ENCODE measurements at regions not wholly inside any gene's neighbourhood (a gene's known extent, or its start where the extent isn't known, plus 50 kb on each side); places are given as distances from the start of the nearest gene placed in this dataset.

GRCh38 chr14:101373690-101374295, 187.5 kb upstream of the DIO3 start:
- TF ChIP-seq POLR2AphosphoS5 (IDR thresholded peaks at IDR 0.05; ENCODE audit: low read depth, low read length), result no peak
- TF ChIP-seq, protein P1, sequence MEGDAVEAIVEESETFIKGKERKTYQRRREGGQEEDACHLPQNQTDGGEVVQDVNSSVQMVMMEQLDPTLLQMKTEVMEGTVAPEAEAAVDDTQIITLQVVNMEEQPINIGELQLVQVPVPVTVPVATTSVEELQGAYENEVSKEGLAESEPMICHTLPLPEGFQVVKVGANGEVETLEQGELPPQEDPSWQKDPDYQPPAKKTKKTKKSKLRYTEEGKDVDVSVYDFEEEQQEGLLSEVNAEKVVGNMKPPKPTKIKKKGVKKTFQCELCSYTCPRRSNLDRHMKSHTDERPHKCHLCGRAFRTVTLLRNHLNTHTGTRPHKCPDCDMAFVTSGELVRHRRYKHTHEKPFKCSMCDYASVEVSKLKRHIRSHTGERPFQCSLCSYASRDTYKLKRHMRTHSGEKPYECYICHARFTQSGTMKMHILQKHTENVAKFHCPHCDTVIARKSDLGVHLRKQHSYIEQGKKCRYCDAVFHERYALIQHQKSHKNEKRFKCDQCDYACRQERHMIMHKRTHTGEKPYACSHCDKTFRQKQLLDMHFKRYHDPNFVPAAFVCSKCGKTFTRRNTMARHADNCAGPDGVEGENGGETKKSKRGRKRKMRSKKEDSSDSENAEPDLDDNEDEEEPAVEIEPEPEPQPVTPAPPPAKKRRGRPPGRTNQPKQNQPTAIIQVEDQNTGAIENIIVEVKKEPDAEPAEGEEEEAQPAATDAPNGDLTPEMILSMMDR (IDR thresholded peaks at IDR 0.05), result no peak
- no peak for TF ChIP-seq REST (IDR thresholded peaks at IDR 0.05; ENCODE audit: insufficient read depth in 1 of 2, low read depth in 2 of 2, low read length in 1 of 2)
- TF ChIP-seq SIN3A (IDR thresholded peaks at IDR 0.05; ENCODE audit: borderline replicate concordance, insufficient read depth, low read depth, low read length), result no peak
- TF ChIP-seq TCF7L2 (IDR thresholded peaks at IDR 0.05; ENCODE audit: low read depth, low read length), result no peak

All from Panc1 (cell line).